NCI-H526 treated with DMSO at 0.1 percent for 48 hours (cell line): ENCODE measurements at regions not wholly inside any gene's neighbourhood (a gene's known extent, or its start where the extent isn't known, plus 50 kb on each side); places are given as distances from the start of the nearest gene placed in this dataset.
"Not testable (repeated sequence)": the region's sequence is repeated elsewhere in the genome, so short reads cannot be mapped to it uniquely, and the experiment has no call there.

ENCODE experiments used
- DNase-seq: peaks from one replicate; lab custom pipeline; 2025; lab: John Stamatoyannopoulos, UW

- DNase-seq = not testable (repeated sequence)
Observed at GRCh38 chr6:90674077-90674476, 87.2 kb upstream of the MAP3K7 start.

- no peak for DNase-seq
Observed at GRCh38 chr6:90669846-90670245, 83.0 kb upstream of the MAP3K7 start.

- DNase-seq = no peak
Observed at GRCh38 chr6:90669420-90669819, 82.5 kb upstream of the MAP3K7 start.

GRCh38 chr6:90668141-90668540 lies 81.3 kb upstream of the MAP3K7 start:
- DNase-seq = no peak

- DNase-seq = no peak
Observed at GRCh38 chr6:90663873-90664272, 77.0 kb upstream of the MAP3K7 start.

GRCh38 chr6:90663106-90663505 lies 76.2 kb upstream of the MAP3K7 start:
- no peak for DNase-seq

- no peak for DNase-seq
Observed at GRCh38 chr6:90660931-90661330, 74.1 kb upstream of the MAP3K7 start.

- no peak for DNase-seq
Observed at GRCh38 chr6:90658497-90658896, 71.6 kb upstream of the MAP3K7 start.

GRCh38 chr6:90656325-90656724 lies 69.5 kb upstream of the MAP3K7 start:
- no peak for DNase-seq

GRCh38 chr6:90654806-90655205 lies 67.9 kb upstream of the MAP3K7 start:
- DNase-seq = no peak

GRCh38 chr6:90654166-90654565 lies 67.3 kb upstream of the MAP3K7 start:
- DNase-seq = no peak

- no peak for DNase-seq
Observed at GRCh38 chr6:90653750-90654149, 66.9 kb upstream of the MAP3K7 start.

GRCh38 chr6:90650041-90650940 lies 63.4 kb upstream of the MAP3K7 start:
- DNase-seq = no peak

GRCh38 chr6:90648873-90649272 lies 62.0 kb upstream of the MAP3K7 start:
- DNase-seq = no peak

- no peak for DNase-seq
Observed at GRCh38 chr6:90646940-90647339, 60.1 kb upstream of the MAP3K7 start.

- DNase-seq = no peak
Observed at GRCh38 chr6:90645634-90646033, 58.8 kb upstream of the MAP3K7 start.

- no peak for DNase-seq
Observed at GRCh38 chr6:90644492-90644891, 57.6 kb upstream of the MAP3K7 start.

- DNase-seq = no peak
Observed at GRCh38 chr6:90643381-90643780, 56.5 kb upstream of the MAP3K7 start.

GRCh38 chr6:90637320-90637719 lies 50.4 kb upstream of the MAP3K7 start:
- DNase-seq = no peak
